Adipocyte (in vitro differentiated cells): ENCODE measurements at regions not wholly inside any gene's neighbourhood (a gene's known extent, or its start where the extent isn't known, plus 50 kb on each side); places are given as distances from the start of the nearest gene placed in this dataset.
"Not testable (repeated sequence)": the region's sequence is repeated elsewhere in the genome, so short reads cannot be mapped to it uniquely, and the experiment has no call there.

Source experiments
- DNase-seq: peaks from one replicate; pipeline ENCODE4 v3.0.0-alpha.2; 2015; ENCODE audit warnings: low read depth
- H3K27me3 ChIP-seq: replicated peaks from 2 replicates; pipeline ENCODE4 v1.7.0; 2013; ENCODE audit warnings: mild to moderate bottlenecking, low read length, moderate library complexity; ENCODE audit not compliant: control insufficient read depth, insufficient read depth
- H3K36me3 ChIP-seq: 2 replicates; pipeline ENCODE4 v1.7.0; 2013; ENCODE audit warnings: low read length, mild to moderate bottlenecking, moderate library complexity; ENCODE audit not compliant: control insufficient read depth, insufficient read depth, severe bottlenecking
- H3K4me1 ChIP-seq: 2 replicates; pipeline ENCODE4 v1.7.0; 2013; ENCODE audit warnings: mild to moderate bottlenecking, low read length, moderate library complexity; ENCODE audit not compliant: control insufficient read depth, insufficient read depth
- H3K4me3 ChIP-seq: 2 replicates; pipeline ENCODE4 v1.7.0; 2013; ENCODE audit warnings: mild to moderate bottlenecking, low read length, moderate library complexity
- H3K9ac ChIP-seq: 2 replicates; pipeline ENCODE4 v1.7.0; 2013; ENCODE audit warnings: mild to moderate bottlenecking, low read length, moderate library complexity
- H3K9me3 ChIP-seq: 2 replicates; pipeline ENCODE4 v1.7.0; 2013; ENCODE audit warnings: mild to moderate bottlenecking, low read length, moderate library complexity; ENCODE audit not compliant: control insufficient read depth

DNA sequence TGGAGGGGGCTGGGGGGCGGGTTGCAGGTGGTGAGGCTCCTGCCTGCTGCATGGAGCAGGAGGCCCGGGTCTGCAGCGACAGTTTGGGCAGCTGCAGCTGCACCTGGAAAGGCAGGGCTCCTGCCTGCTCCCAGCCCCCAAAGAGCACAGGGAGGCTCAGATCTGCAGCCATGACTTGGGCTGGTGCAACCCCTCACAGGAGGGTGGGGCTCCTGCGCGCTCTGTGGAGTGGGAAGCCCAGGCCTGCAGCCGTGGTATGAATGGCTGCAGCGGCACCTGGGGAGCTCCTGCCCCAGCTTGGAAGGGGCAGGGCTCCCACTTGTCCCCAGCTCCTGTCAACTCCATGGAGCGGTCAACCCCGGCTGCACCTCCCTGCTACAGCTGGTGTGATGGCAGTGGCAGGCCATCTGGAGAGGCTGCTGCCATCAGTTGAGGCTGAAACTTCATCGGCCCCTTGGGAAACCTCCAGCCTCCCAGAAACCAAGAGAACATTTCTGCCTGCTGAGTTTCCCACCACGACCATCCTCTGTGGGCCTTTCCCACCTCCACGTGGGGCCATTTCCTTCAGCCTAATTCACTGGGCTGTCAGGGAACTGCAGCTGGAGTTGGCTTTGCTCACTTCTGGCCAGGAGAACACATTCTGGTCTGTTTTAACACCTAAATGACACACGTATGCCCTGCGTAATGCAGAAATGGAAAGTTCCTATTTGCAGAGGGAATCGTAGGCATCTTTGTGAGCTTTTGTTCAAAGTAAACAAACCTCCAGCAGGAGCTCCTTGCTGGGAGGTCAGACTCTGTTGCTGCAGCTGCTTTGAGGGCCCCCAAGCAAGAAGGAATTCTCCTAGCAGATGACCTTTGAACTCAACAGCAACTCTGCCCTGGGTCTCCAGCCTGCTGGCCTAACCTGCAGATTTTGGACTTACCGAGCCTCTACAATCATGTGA, 429.0 kb downstream of the PREX1 start:
- Histone ChIP-seq H3K27me3 (peaks cover 77% of the 10 kb centered on the region), H3K9ac (no peak overlapping the region), H3K4me1 (no peaks in the 10 kb centered on the region), H3K4me3 (no peak overlapping the region), H3K36me3 (no peaks in the 10 kb centered on the region), H3K9me3 (no peaks in the 10 kb centered on the region)
- peak; percentile 1 for DNase-seq

DNA sequence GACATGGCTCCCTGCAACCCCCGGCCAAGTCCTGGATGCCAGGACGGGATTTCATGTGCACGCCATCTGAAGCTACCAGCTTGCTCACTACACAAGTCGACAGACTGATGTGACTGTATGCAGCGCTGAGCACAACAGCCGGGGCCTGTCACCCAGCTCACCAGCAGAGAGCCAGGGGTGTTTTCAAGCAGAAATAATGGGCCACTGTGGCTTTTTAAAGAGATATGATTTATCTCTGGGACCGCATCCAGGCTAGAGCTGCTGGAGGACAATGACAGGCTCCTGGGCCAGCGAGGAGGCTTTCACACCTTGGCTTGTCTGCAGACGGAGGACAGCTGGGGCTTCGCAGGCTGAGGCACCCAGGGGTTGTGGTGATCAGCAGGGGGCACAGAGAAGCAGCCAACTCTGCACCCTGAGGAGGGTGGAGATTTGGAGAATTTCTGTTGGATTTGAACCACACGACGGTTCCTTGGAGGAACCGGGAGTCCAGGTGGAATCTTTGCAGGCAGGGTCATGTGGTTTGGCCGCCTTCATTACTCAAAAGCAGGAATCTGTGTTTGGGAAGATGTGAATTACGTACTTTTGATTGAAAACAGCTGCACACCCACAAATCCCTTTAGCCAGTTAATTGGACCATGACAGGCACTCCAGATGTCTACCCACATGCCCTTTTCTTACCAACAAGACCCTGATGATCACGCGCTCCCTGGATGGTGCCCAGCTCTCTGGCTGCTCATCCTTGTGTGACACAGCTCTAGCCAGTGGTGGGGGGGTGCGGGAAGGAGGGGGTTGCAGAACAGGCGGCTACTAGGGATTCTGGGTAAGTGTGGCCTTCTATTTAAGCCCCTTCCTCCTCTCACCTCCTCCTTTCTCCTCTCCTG, 430.6 kb downstream of the PREX1 start:
- not testable (repeated sequence) for H3K9ac ChIP-seq, H3K9me3 ChIP-seq, H3K4me1 ChIP-seq, H3K4me3 ChIP-seq, H3K36me3 ChIP-seq
- peaks cover 66% of the 10 kb centered on the region for H3K27me3 ChIP-seq
- peak; percentile 19 for DNase-seq

DNA sequence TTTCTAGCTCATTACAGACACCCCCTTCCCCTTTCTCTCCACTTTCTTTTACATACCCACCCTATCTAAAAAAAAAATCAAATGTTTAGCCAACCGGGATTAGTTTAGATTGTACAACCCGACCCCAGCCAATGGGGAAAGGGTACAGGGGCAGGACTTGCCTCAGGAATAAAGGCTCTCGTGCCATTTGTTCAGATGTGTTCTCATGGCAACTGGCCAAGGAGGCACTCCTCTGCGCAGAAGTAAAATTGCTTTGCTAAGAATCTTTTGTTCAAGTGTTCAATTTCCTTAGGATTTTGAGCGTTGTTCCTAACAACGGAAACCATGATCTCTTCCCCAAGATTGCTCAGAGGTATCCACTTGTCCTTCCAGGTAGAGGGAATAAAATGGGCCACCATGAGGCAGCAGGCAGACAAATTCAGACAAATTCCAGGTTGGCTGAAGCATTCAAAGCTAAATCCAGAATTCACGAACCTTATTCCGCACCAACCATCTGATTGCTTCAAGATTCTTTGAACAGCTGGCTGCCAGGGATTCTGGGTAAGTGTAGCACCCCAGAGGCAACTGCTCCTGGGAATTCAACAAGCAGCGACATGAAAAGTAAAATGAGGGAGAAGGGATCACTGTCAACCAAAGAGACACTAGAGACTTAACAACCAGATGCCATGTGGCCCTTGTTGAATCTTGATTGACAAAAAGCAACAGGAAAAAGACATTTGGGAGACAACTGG, 431.8 kb downstream of the PREX1 start:
- Histone ChIP-seq H3K9me3 (peaks cover 11% of the 10 kb centered on the region), H3K27me3 (peaks cover 57% of the 10 kb centered on the region), H3K4me3 (no peak overlapping the region), H3K4me1 (no peaks in the 10 kb centered on the region), H3K36me3 (no peaks in the 10 kb centered on the region), H3K9ac (no peak overlapping the region)
- DNase-seq = no peak

DNA sequence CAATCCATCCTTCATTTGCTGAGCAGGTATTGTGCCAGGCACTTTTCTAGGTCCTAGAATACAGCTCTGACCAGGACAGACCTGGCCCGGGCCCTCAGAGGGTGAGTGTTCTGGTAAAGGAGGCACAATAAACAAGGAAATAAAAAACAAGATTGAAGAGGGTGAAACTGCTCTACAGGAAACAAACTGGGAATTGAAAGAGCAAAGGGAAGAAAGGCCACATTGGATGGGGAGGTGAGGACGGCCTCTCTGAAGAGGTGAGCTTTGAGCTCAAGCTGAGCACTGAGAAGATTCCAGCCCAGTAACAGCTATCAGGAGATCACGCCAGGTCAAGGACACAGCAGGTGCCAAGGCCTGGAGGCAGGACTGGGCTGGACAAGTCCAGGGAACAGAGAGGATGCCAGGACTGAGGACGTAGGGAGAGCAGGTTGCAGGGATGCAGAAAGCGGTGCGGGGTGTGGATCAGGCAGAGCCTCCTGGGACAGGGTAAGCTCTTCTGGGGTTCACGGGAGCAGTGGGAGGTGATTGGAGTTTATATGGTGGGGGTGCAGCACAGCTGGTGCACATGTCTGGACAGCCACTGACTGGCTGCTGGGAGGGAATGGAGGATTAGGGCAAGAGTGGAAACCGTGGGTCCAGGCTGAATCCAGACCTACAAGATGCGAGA, 433.3 kb downstream of the PREX1 start:
- H3K4me3 ChIP-seq = no peak overlapping the region
- no peaks in the 10 kb centered on the region for H3K4me1 ChIP-seq
- no peak for DNase-seq
- H3K36me3 ChIP-seq = no peaks in the 10 kb centered on the region
- peaks cover 16% of the 10 kb centered on the region for H3K9me3 ChIP-seq
- H3K27me3 ChIP-seq = peaks cover 48% of the 10 kb centered on the region
- H3K9ac ChIP-seq = no peak overlapping the region

DNA sequence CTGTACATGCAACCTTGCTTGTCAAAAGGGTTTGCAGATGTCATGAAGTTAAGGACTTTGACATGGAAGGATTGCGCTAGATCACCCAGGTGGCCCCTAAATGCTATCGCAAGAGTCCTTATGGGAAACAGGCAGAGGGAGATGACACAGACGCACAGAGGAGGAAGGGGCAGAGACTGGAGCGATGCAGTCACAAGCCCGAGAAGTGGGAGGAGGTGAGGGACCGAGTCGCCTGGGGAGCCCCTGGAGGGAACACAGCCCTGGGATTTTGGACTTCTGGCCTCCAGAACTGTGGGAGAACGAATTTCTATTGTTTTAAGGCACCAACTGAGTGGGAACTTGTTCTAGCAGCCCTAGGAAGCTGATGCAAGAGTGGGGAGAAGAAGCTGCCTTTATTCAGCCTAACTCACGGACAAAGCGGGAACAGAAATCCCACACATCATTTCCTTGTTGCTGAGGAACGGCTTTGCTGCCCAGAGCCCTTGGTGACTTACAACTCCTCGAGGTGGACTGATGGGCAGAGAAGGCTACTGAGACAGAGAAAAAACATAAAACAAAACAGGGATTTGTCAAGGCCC, 434.0 kb downstream of the PREX1 start:
- peaks cover 51% of the 10 kb centered on the region for H3K27me3 ChIP-seq
- no peak for DNase-seq
- H3K4me3 ChIP-seq = no peak overlapping the region
- no peak overlapping the region for H3K9ac ChIP-seq
- no peaks in the 10 kb centered on the region for H3K36me3 ChIP-seq
- H3K9me3 ChIP-seq = peaks cover 16% of the 10 kb centered on the region
- no peaks in the 10 kb centered on the region for H3K4me1 ChIP-seq

DNA sequence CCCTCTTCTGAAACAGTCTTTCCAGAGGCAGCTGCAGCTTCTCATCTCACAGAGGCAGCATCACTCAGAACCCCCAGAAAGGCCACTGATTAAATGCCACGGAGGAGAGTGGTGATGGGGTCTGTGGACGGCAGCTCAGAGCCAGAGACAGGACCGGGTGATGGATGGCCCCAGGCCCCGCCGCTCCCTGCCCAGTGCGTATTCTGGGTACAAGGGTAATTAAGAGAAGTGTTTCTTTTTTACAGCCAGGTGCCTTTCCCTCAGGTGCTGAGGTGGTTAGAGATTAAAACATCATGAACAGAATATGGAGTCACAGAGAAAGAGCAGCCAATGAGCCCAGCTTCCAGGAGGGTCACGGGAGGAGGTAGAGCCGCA, 434.5 kb downstream of the PREX1 start:
- no peak for DNase-seq
- Histone ChIP-seq H3K9ac (no peak overlapping the region), H3K4me1 (no peaks in the 10 kb centered on the region), H3K36me3 (no peaks in the 10 kb centered on the region), H3K9me3 (peaks cover 16% of the 10 kb centered on the region), H3K4me3 (no peak overlapping the region), H3K27me3 (peaks cover 53% of the 10 kb centered on the region)

DNA sequence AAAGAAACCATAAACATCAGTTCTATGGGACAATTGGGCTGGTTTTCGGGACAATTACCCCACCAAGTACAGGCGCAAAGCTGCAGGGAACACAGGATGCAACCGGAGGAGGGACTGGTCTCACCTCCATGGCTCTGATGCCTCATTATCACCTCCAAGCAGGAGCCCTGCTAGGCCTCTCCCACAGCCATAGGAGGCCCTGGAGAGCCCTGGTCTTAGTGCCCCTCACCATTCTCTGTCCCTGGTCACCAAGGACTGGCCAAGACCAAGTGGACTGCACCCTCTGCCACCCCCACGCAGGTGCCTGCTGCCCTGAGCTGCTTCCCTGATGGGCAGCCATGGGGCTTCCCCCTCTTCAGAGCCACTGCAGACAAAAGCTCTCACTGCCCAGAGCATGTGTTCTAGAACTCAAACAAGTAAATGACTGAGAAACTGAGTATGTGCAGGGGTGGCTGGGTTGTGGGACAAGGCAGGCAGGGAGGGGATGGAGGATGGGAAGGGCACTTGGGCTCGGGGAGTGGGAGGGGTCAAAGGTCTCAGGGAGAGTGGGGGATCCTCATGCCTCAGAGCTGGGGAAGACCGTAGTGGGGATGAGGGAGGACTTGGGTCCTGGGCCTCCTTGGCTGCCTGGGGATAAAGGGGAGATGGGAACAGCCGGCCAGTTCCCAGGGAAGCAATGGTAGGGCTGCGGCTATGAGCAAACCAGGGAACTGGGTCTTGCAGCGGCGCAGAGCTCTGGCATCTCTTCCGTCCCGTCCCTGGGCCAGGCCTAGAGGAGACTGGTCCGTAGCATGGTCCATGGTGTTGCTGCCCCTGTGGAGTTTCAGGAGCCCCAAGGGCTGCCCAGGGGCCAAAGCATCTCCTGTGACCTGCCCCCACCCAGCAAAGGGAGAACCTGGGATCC, 435.1 kb downstream of the PREX1 start:
- peaks cover 16% of the 10 kb centered on the region for H3K9me3 ChIP-seq
- no peaks in the 10 kb centered on the region for H3K36me3 ChIP-seq
- DNase-seq = no peak
- H3K4me1 ChIP-seq = no peaks in the 10 kb centered on the region
- peaks cover 54% of the 10 kb centered on the region for H3K27me3 ChIP-seq
- no peak overlapping the region for H3K4me3 ChIP-seq
- H3K9ac ChIP-seq = no peak overlapping the region

DNA sequence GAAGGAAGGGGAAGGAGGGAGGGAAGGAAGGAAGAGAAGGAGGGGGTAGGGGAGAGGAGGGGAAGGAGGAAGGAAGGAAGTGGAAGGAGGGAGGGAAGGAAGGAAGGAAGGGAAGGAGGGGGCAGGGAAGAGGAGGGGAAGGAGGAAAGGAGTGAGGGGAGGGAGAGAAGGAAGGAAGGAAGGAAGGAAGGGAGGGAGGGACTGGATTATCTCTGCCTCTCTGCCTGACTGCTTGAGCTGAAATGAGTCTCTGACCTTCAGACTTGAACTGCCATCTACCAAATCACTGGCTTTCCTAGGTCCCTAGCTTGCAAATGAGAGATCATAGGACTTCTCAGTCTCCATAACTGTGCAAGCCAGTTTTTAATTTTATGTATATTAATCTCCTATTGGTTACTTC, 436.8 kb downstream of the PREX1 start:
- Histone ChIP-seq H3K27me3 (peaks cover 49% of the 10 kb centered on the region), H3K4me1 (no peaks in the 10 kb centered on the region), H3K9me3 (peaks cover 16% of the 10 kb centered on the region), H3K36me3 (no peaks in the 10 kb centered on the region), H3K4me3 (no peak overlapping the region), H3K9ac (no peak overlapping the region)
- no peak for DNase-seq

DNA sequence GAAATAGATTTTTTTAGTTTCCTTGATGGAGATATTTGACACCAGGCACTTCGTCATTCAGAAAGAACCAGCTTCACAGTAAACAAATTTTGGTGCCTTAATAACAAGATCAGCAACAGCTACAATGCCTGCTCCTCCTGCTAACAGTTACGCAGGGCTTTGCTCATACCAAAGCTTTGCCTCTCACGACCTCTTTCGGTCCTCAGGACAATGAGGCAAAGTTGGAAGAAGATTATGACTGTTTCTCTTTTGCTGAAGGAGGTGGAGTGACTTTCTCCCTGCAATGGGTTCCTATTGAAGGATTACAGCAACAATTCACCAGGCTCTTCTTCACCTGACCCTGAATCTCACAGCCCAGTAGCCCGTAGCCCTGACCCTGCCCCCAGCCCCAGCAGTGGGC, 440.1 kb downstream of the PREX1 start:
- no peak overlapping the region for H3K4me3 ChIP-seq
- H3K9me3 ChIP-seq = peaks cover 16% of the 10 kb centered on the region
- DNase-seq = peak; percentile 7
- H3K36me3 ChIP-seq = no peaks in the 10 kb centered on the region
- H3K4me1 ChIP-seq = no peaks in the 10 kb centered on the region
- H3K9ac ChIP-seq = no peak overlapping the region
- peaks cover 47% of the 10 kb centered on the region for H3K27me3 ChIP-seq

DNA sequence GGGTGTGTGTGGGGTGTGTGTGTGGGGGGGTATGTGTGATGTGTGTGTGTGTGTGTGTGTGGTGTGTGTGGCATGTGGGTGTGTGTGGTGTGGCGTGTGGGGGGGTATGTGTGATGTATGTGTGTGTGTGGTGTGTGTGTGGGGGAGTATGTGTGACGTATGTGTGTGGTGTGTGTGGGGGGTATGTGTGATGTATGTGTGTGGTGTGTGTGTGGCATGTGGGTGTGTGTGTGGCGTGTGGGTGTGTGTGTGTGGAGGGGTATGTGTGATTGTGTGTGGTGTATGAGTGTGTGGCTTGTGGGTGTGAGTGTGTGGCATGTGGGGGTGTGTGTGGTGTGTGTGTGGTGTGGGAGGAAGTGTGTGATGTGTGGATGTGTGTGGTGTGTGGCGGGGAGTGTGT, 442.3 kb downstream of the PREX1 start:
- Histone ChIP-seq H3K4me3 (no peak overlapping the region), H3K36me3 (no peaks in the 10 kb centered on the region), H3K9ac (no peak overlapping the region), H3K27me3 (peaks cover 63% of the 10 kb centered on the region), H3K9me3 (peaks cover 5% of the 10 kb centered on the region), H3K4me1 (no peaks in the 10 kb centered on the region)
- no peak for DNase-seq
